Astrocyte of the spinal cord (primary cell): ENCODE measurements at regions not wholly inside any gene's neighbourhood (a gene's known extent, or its start where the extent isn't known, plus 50 kb on each side); places are given as distances from the start of the nearest gene placed in this dataset.

Source experiments
- DNase-seq: peaks from one replicate; pipeline ENCODE4 v3.0.0; 2011; ENCODE audit warnings: low read depth, low spot score
- H3K4me3 ChIP-seq: 2 replicates; pipeline ENCODE4 v1.5.1; 2011; ENCODE audit warnings: low read depth, mild to moderate bottlenecking, low read length, moderate library complexity
- CTCF ChIP-seq: IDR thresholded peaks from 2 replicates; pipeline ENCODE4 v1.5.1; 2012; ENCODE audit warnings: low read depth, mild to moderate bottlenecking, low read length, inconsistent platforms
- in situ Hi-C: cut with HindIII; loops from 2 replicates; pipeline ENCODE4 v1.10.0; 2017; ENCODE audit warnings: low sequenced_read_pairs

GRCh38 chr1:227378871-227379554 lies 60.7 kb upstream of the CDC42BPA start:
- DNase-seq, result peak; percentile 52
- in situ Hi-C loops, result no loop called here
- H3K4me3 ChIP-seq, result no peak overlapping the region
- TF ChIP-seq CTCF, result no peak

- no peak overlapping the region for H3K4me3 ChIP-seq
- TF ChIP-seq CTCF, result no peak
- DNase-seq, result no peak
- in situ Hi-C loops, result no loop called here
Observed at GRCh38 chr1:227378181-227378580, 59.9 kb upstream of the CDC42BPA start.

- in situ Hi-C loops, result no loop called here
- TF ChIP-seq CTCF, result no peak
- H3K4me3 ChIP-seq, result no peak overlapping the region
- DNase-seq, result no peak
Observed at GRCh38 chr1:227374846-227375245, 56.6 kb upstream of the CDC42BPA start.

GRCh38 chr1:227372726-227373130 lies 54.4 kb upstream of the CDC42BPA start:
- H3K4me3 ChIP-seq, result no peak overlapping the region
- DNase-seq, result peak; percentile 72
- in situ Hi-C loops, result no loop called here
- TF ChIP-seq CTCF, result no peak

- DNase-seq, result peak; percentile 55
- TF ChIP-seq CTCF, result no peak
- in situ Hi-C loops, result no loop called here
- H3K4me3 ChIP-seq, result no peak overlapping the region
Observed at GRCh38 chr1:227370533-227371254, 52.4 kb upstream of the CDC42BPA start.

- H3K4me3 ChIP-seq, result no peak overlapping the region
- in situ Hi-C loops, result no loop called here
- no peak for TF ChIP-seq CTCF
- DNase-seq, result no peak
Observed at GRCh38 chr1:227369102-227369760, 50.9 kb upstream of the CDC42BPA start.
